ENCODE measurements at regions not wholly inside any gene's neighbourhood (a gene's known extent, or its start where the extent isn't known, plus 50 kb on each side); places are given as distances from the start of the nearest gene placed in this dataset.

DNA sequence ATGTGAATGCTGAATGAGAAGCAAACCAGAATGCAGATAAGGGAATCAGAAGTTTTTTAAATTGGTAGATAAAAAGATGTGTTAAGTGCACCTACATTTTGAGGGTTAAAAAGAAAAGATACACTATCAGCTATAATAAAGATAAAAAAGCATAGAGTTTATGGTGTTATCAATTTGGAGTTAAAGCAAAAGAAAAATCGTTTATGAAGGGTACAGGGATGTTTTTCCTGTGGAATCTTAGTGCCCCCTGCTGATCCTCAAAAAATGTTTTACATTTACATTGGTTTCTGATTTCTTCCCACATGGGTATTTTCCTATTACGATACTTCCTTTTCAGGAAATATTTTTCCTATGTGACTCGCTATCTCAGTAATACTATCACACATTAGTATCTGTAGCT is 293.5 kb downstream of the MRPL39 start:
- no peaks in the 10 kb centered on the region for H3K36me3 ChIP-seq (ENCODE audit: control insufficient read depth in 2 of 2, extremely low read depth in 1 of 2, insufficient read depth in 2 of 2, low read length in 2 of 2)
- no peaks in the 10 kb centered on the region for H4K20me1 ChIP-seq (ENCODE audit: control insufficient read depth, extremely low read depth, insufficient read depth, low read length)
- dilution Hi-C loops (cut with MboI; ENCODE audit: extremely low pct_ligation_motif_present, low sequenced_read_pairs), result no loop called here
- FAIRE-seq (no peak), DNase-seq (ENCODE audit: low read depth, low spot score) (no peak)
- no peaks in the 10 kb centered on the region for H3K79me2 ChIP-seq (ENCODE audit: control insufficient read depth, insufficient read depth, low read length)
- H3K4me1 ChIP-seq (ENCODE audit: control insufficient read depth, extremely low read depth, insufficient read depth, low read length), result no peaks in the 10 kb centered on the region
- no peaks in the 10 kb centered on the region for H3K9me1 ChIP-seq (ENCODE audit: control insufficient read depth, extremely low read depth, insufficient read depth, low read length)
- no peak overlapping the region for H2AFZ ChIP-seq (ENCODE audit: control insufficient read depth, low read length)
- no peaks in the 10 kb centered on the region for H3K9me3 ChIP-seq (ENCODE audit: control insufficient read depth, low read depth, low read length)
- H3K4me2 ChIP-seq (ENCODE audit: control insufficient read depth, extremely low read depth, insufficient read depth, low read depth, low read length), result no peak overlapping the region
- no peak overlapping the region for H3K4me3 ChIP-seq (ENCODE audit: control insufficient read depth in 2 of 3, extremely low read depth in 1 of 3, insufficient read depth in 2 of 3, low read depth in 1 of 3, low read length in 3 of 3)
- H3K27me3 ChIP-seq (ENCODE audit: control insufficient read depth, extremely low read depth, insufficient read depth, low read length), result no peaks in the 10 kb centered on the region
- no peak for TF ChIP-seq EZH2 (IDR thresholded peaks at IDR 0.05; ENCODE audit: low read length)
- TF ChIP-seq, protein P1, sequence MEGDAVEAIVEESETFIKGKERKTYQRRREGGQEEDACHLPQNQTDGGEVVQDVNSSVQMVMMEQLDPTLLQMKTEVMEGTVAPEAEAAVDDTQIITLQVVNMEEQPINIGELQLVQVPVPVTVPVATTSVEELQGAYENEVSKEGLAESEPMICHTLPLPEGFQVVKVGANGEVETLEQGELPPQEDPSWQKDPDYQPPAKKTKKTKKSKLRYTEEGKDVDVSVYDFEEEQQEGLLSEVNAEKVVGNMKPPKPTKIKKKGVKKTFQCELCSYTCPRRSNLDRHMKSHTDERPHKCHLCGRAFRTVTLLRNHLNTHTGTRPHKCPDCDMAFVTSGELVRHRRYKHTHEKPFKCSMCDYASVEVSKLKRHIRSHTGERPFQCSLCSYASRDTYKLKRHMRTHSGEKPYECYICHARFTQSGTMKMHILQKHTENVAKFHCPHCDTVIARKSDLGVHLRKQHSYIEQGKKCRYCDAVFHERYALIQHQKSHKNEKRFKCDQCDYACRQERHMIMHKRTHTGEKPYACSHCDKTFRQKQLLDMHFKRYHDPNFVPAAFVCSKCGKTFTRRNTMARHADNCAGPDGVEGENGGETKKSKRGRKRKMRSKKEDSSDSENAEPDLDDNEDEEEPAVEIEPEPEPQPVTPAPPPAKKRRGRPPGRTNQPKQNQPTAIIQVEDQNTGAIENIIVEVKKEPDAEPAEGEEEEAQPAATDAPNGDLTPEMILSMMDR (optimal IDR thresholded peaks at IDR 0.05 in 1 of 3, IDR thresholded peaks at IDR 0.05 in 1 of 3, conservative IDR thresholded peaks at IDR 0.05 in 1 of 3; ENCODE audit: extremely low read depth in 1 of 3, insufficient read depth in 2 of 3, low read length in 3 of 3), result no peak
- H3K27ac ChIP-seq (ENCODE audit: control insufficient read depth, insufficient read depth, low read length), result no peak overlapping the region
- H3K9ac ChIP-seq (ENCODE audit: control insufficient read depth, extremely low read depth, insufficient read depth, low read length), result no peak overlapping the region

- H3K4me3 ChIP-seq (ENCODE audit: control insufficient read depth in 2 of 3, extremely low read depth in 1 of 3, insufficient read depth in 2 of 3, low read depth in 1 of 3, low read length in 3 of 3), result no peak overlapping the region
Observed at GRCh38 chr21:25307489-25307888, 299.8 kb downstream of the MRPL39 start.

More at GRCh38 chr21:25307489-25307888, 299.8 kb downstream of the MRPL39 start:
- Histone ChIP-seq H3K79me2 (ENCODE audit: control insufficient read depth, insufficient read depth, low read length) (no peaks in the 10 kb centered on the region), H3K27me3 (ENCODE audit: control insufficient read depth, extremely low read depth, insufficient read depth, low read length) (no peaks in the 10 kb centered on the region), H3K27ac (ENCODE audit: control insufficient read depth, insufficient read depth, low read length) (no peak overlapping the region), H3K9ac (ENCODE audit: control insufficient read depth, extremely low read depth, insufficient read depth, low read length) (no peak overlapping the region), H2AFZ (ENCODE audit: control insufficient read depth, low read length) (no peak overlapping the region), H4K20me1 (ENCODE audit: control insufficient read depth, extremely low read depth, insufficient read depth, low read length) (no peaks in the 10 kb centered on the region), H3K9me1 (ENCODE audit: control insufficient read depth, extremely low read depth, insufficient read depth, low read length) (no peaks in the 10 kb centered on the region), H3K36me3 (ENCODE audit: control insufficient read depth in 2 of 2, extremely low read depth in 1 of 2, insufficient read depth in 2 of 2, low read length in 2 of 2) (no peaks in the 10 kb centered on the region), H3K4me1 (ENCODE audit: control insufficient read depth, extremely low read depth, insufficient read depth, low read length) (no peaks in the 10 kb centered on the region), H3K4me2 (ENCODE audit: control insufficient read depth, extremely low read depth, insufficient read depth, low read depth, low read length) (no peak overlapping the region), H3K9me3 (ENCODE audit: control insufficient read depth, low read depth, low read length) (no peaks in the 10 kb centered on the region)
- FAIRE-seq (no peak), DNase-seq (ENCODE audit: low read depth, low spot score) (no peak)
- TF ChIP-seq, protein P1 (optimal IDR thresholded peaks at IDR 0.05 in 1 of 3, IDR thresholded peaks at IDR 0.05 in 1 of 3, conservative IDR thresholded peaks at IDR 0.05 in 1 of 3; ENCODE audit: extremely low read depth in 1 of 3, insufficient read depth in 2 of 3, low read length in 3 of 3), result no peak
- TF ChIP-seq EZH2 (IDR thresholded peaks at IDR 0.05; ENCODE audit: low read length), result no peak
- dilution Hi-C loops (cut with MboI; ENCODE audit: extremely low pct_ligation_motif_present, low sequenced_read_pairs), result no loop called here

Data from keratinocyte (primary cell).